GM23338 (cell line): ENCODE measurements at regions not wholly inside any gene's neighbourhood (a gene's known extent, or its start where the extent isn't known, plus 50 kb on each side); places are given as distances from the start of the nearest gene placed in this dataset.

Source experiments
- ATAC-seq: fragments of 200-7000 bp; cut with Tn5 transposase; 3 replicates; pipeline ENCODE4 v1.9.1; 2020
- DNase-seq: peaks from one replicate; pipeline ENCODE4 v3.0.0-alpha.2; 2015; ENCODE audit warnings: low spot score
- H2AFZ ChIP-seq: fragments of 200-600 bp; sonication (generic); 2 replicates; pipeline ENCODE4 v1.8.0; 2016; ENCODE audit warnings: antibody characterized with exemption, mild to moderate bottlenecking, moderate library complexity
- H3F3A ChIP-seq: fragments of 200-600 bp; sonication (generic); replicated peaks from 2 replicates; pipeline ENCODE4 v1.8.0; 2017; ENCODE audit warnings: antibody characterized with exemption, mixed run types, low read depth
- H3K27ac ChIP-seq: fragments of 200-600 bp; sonication (generic); 2 replicates; pipeline ENCODE4 v1.6.1; 2016; ENCODE audit warnings: low read depth
- H3K27me3 ChIP-seq: fragments of 200-600 bp; sonication (generic); 2 replicates; pipeline ENCODE4 v1.8.0; 2016; ENCODE audit warnings: mild to moderate bottlenecking, mixed run types, moderate library complexity; ENCODE audit not compliant: insufficient read depth
- H3K36me3 ChIP-seq: fragments of 200-600 bp; sonication (generic); 2 replicates; pipeline ENCODE4 v1.8.0; 2016; ENCODE audit warnings: mild to moderate bottlenecking; ENCODE audit not compliant: insufficient read depth
- H3K4me1 ChIP-seq: fragments of 200-600 bp; sonication (generic); 2 replicates; pipeline ENCODE4 v1.8.0; 2016; ENCODE audit warnings: mild to moderate bottlenecking, moderate library complexity; ENCODE audit not compliant: insufficient read depth
- H3K4me2 ChIP-seq: fragments of 200-600 bp; sonication (generic); 2 replicates; pipeline ENCODE4 v1.7.1; 2017; ENCODE audit warnings: mixed run types
- H3K4me3 ChIP-seq: fragments of 200-600 bp; sonication (generic); 2 replicates; pipeline ENCODE4 v1.6.1; 2016; ENCODE audit warnings: mixed run types
- H3K79me2 ChIP-seq: fragments of 200-600 bp; sonication (generic); replicated peaks from 2 replicates; pipeline ENCODE4 v1.8.0; 2017; ENCODE audit warnings: mild to moderate bottlenecking; ENCODE audit not compliant: insufficient read depth
- H3K9me2 ChIP-seq: fragments of 200-600 bp; sonication (generic); 2 replicates; pipeline ENCODE4 v1.8.0; 2017; ENCODE audit not compliant: insufficient read depth
- H4K20me1 ChIP-seq: fragments of 200-600 bp; sonication (generic); replicated peaks from 2 replicates; pipeline ENCODE4 v1.8.0; 2017; ENCODE audit warnings: mild to moderate bottlenecking; ENCODE audit not compliant: insufficient read depth
- H3K27ac Mint-ChIP-seq: 2 replicates; pipeline ENCODE4 v1.8.0; 2020; ENCODE audit warnings: inconsistent platforms, mild to moderate bottlenecking, moderate library complexity, mixed read lengths
- H3K27me3 Mint-ChIP-seq: 3 replicates; pipeline ENCODE4 v1.8.0; 2022; ENCODE audit warnings: low read depth, mild to moderate bottlenecking, moderate library complexity, mixed read lengths, inconsistent platforms; ENCODE audit not compliant: insufficient read depth, poor library complexity
- H3K36me3 Mint-ChIP-seq: 3 replicates; pipeline ENCODE4 v1.8.0; 2021; ENCODE audit warnings: low read depth, mild to moderate bottlenecking, inconsistent platforms, moderate library complexity, mixed read lengths
- H3K4me1 Mint-ChIP-seq: 3 replicates; pipeline ENCODE4 v1.8.0; 2020; ENCODE audit warnings: mild to moderate bottlenecking, inconsistent platforms, mixed read lengths
- H3K4me3 Mint-ChIP-seq: 3 replicates; pipeline ENCODE4 v1.8.0; 2021; ENCODE audit warnings: moderate library complexity, mild to moderate bottlenecking, inconsistent platforms, mixed read lengths
- H3K9me3 Mint-ChIP-seq: 3 replicates; pipeline ENCODE4 v1.8.0; 2020; ENCODE audit warnings: moderate library complexity, mild to moderate bottlenecking, inconsistent platforms, mixed read lengths
- CREB1 ChIP-seq: fragments of 250-450 bp; sonication (Bioruptor Pico); IDR thresholded peaks from 2 replicates; pipeline ENCODE4 v1.5.0; 2020; ENCODE audit warnings: low read depth, mild to moderate bottlenecking, moderate library complexity
- CTCF ChIP-seq, 2 experiments: fragments of 200-600 bp in 1 of 2; sonication (generic) in 1 of 2; conservative IDR thresholded peaks; 2 replicates each; pipeline versions ENCODE4 v1.5.1 to v1.6.1; 2016 to 2017; ENCODE audit warnings: antibody characterized with exemption in 2 of 2, low read depth in 2 of 2, mild to moderate bottlenecking in 2 of 2, moderate library complexity in 1 of 2
- EZH2 ChIP-seq: fragments of 200-600 bp; sonication (generic); IDR thresholded peaks from one replicate; pipeline ENCODE4 v1.8.0; 2017; ENCODE audit warnings: antibody characterized with exemption, mild to moderate bottlenecking, low read depth; ENCODE audit not compliant: unreplicated experiment
- EZH2phosphoT487 ChIP-seq: fragments of 200-600 bp; sonication (generic); IDR thresholded peaks from one replicate; pipeline ENCODE4 v1.8.1; 2018; ENCODE audit warnings: antibody characterized with exemption; ENCODE audit not compliant: unreplicated experiment
- NANOG ChIP-seq: IDR thresholded peaks from 2 replicates; pipeline ENCODE4 v1.6.1; 2016; ENCODE audit warnings: antibody characterized with exemption, borderline replicate concordance
- POLR2AphosphoS5 ChIP-seq: IDR thresholded peaks from 2 replicates; pipeline ENCODE4 v1.6.1; 2016; ENCODE audit warnings: antibody characterized with exemption, low read depth
- REST ChIP-seq: IDR thresholded peaks from one replicate; pipeline ENCODE4 v1.6.1; 2018; ENCODE audit warnings: antibody characterized with exemption; ENCODE audit not compliant: unreplicated experiment
- STAT1 ChIP-seq: IDR thresholded peaks from one replicate; pipeline ENCODE4 v1.6.1; 2016; ENCODE audit warnings: antibody characterized with exemption; ENCODE audit not compliant: unreplicated experiment
- ZNF114 ChIP-seq: fragments of 250-450 bp; sonication (Bioruptor Pico); IDR thresholded peaks from 2 replicates; pipeline ENCODE4 v1.5.0; 2020; ENCODE audit warnings: mild to moderate bottlenecking, moderate library complexity
- ZNF462 ChIP-seq: fragments of 250-450 bp; sonication (Bioruptor Pico); IDR thresholded peaks from 2 replicates; pipeline ENCODE4 v1.5.0; 2020; ENCODE audit warnings: mild to moderate bottlenecking, moderate library complexity

DNA sequence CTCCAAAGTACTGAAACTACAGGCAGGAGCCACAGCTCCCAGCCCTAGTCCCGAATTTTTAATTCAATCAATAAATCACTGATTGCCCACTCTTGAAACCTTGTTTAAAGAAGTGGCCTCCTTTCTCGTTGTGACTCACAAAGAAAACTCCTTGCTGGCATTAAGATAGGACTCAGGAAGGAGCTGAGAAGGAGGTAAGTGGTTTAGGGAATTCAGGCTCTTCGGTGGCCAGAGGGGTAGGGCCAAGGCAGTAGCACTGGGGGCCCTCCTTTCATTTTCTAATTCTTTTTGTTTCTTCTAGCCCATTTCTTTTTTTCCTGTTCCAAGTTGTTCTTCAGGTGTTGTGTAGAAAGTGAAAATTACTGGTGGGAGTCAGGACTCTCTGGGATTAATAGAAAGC lies 86.2 kb upstream of the OR9Q1 start (continued):
- TF ChIP-seq REST (no peak), ZNF114 (no peak), NANOG (no peak)

DNA sequence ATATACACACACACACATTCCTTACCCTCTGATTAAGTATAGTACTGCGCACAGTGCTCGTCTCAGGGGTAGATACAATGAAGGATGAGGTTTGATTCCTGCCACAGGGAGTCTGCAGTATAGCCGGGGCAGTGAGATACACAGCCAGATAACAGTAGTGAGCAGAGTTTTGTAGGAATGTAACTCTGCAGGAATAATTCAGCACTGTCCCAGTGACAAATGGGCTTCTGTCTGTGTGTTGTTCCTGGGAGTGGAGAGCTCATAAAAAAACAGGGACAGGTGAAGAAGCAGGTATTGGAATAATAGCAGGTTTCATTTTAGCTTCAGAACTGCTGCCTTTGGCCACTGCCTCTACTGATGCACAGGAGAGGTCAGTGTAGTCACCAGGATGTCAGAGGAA lies 85.3 kb upstream of the OR9Q1 start:
- H3K27ac Mint-ChIP-seq: no peak overlapping the region
- Histone ChIP-seq H3K4me2 (no peak overlapping the region), H3K27ac (no peak overlapping the region), H4K20me1 (no peaks in the 10 kb centered on the region), H3K36me3 (no peaks in the 10 kb centered on the region), H3K79me2 (no peaks in the 10 kb centered on the region), H3K4me3 (no peak overlapping the region), H3K4me1 (no peaks in the 10 kb centered on the region), H2AFZ (no peak overlapping the region), H3K27me3 (no peaks in the 10 kb centered on the region), H3F3A (no peaks in the 10 kb centered on the region), H3K9me2 (peaks cover 9% of the 10 kb centered on the region; the same call in 1 of the 2 replicates)
- H3K27me3 Mint-ChIP-seq: no peaks in the 10 kb centered on the region
- H3K36me3 Mint-ChIP-seq: no peaks in the 10 kb centered on the region; the same call in 2 of the 3 replicates
- H3K9me3 Mint-ChIP-seq: peaks cover 5% of the 10 kb centered on the region; the same call in 1 of the 3 replicates
- peaks cover 5% of the 10 kb centered on the region; the same call in 1 of the 3 replicates for H3K4me1 Mint-ChIP-seq
- no peak overlapping the region for H3K4me3 Mint-ChIP-seq
- ATAC-seq (no peak; the same call in 2 of the 3 replicates), DNase-seq (no peak)
- no peak for TF ChIP-seq ZNF114
- TF ChIP-seq CTCF (conservative IDR thresholded peaks at IDR 0.05; ENCODE audit: low read depth in 2 of 2): no peak
- no peak for TF ChIP-seq REST
- TF ChIP-seq CREB1 (CRISPR knock-in tag): no peak
- TF ChIP-seq ZNF462 (CRISPR knock-in tag): no peak
- TF ChIP-seq STAT1: no peak
- TF ChIP-seq POLR2AphosphoS5: no peak
- TF ChIP-seq EZH2phosphoT487: no peak
- no peak for TF ChIP-seq EZH2
